Loucy (cell line): ENCODE measurements at regions not wholly inside any gene's neighbourhood (a gene's known extent, or its start where the extent isn't known, plus 50 kb on each side); places are given as distances from the start of the nearest gene placed in this dataset.

Experiments used
- H2AFZ ChIP-seq: fragments of 200-600 bp; sonication (generic); 2 replicates; pipeline ENCODE4 v1.6.0; 2016; ENCODE audit warnings: antibody characterized with exemption, mild to moderate bottlenecking, low read length, moderate library complexity
- H3F3A ChIP-seq: fragments of 200-600 bp; 2 replicates; pipeline ENCODE4 v1.6.0; 2016; ENCODE audit warnings: antibody characterized with exemption, low read depth, mild to moderate bottlenecking
- H3K27me3 ChIP-seq: fragments of 200-600 bp; sonication (generic); 2 replicates; pipeline ENCODE4 v1.6.1; 2014; ENCODE audit warnings: low read length, mild to moderate bottlenecking; ENCODE audit not compliant: insufficient read depth, poor library complexity, severe bottlenecking
- H3K36me3 ChIP-seq: fragments of 200-600 bp; sonication (generic); 2 replicates; pipeline ENCODE4 v1.6.1; 2016; ENCODE audit warnings: low read length; ENCODE audit not compliant: insufficient read depth
- H3K4me1 ChIP-seq: fragments of 200-600 bp; sonication (generic); 2 replicates; pipeline ENCODE4 v1.5.1; 2014; ENCODE audit warnings: low read length, mild to moderate bottlenecking; ENCODE audit not compliant: insufficient read depth, poor library complexity, severe bottlenecking
- H3K4me2 ChIP-seq: fragments of 200-600 bp; sonication (generic); 2 replicates; pipeline ENCODE4 v1.6.0; 2014; ENCODE audit warnings: antibody characterized with exemption, low read length, low read depth, mild to moderate bottlenecking; ENCODE audit not compliant: poor library complexity, severe bottlenecking
- H3K4me3 ChIP-seq: fragments of 200-600 bp; sonication (generic); 2 replicates; pipeline ENCODE4 v1.5.1; 2014; ENCODE audit warnings: low read length, mild to moderate bottlenecking, mixed read lengths; ENCODE audit not compliant: poor library complexity, severe bottlenecking
- H3K79me2 ChIP-seq: fragments of 200-600 bp; sonication (generic); 2 replicates; pipeline ENCODE4 v1.6.1; 2014; ENCODE audit warnings: low read length; ENCODE audit not compliant: insufficient read depth
- H3K9ac ChIP-seq: fragments of 200-600 bp; sonication (generic); 2 replicates; pipeline ENCODE4 v1.6.0; 2014; ENCODE audit warnings: mild to moderate bottlenecking, low read depth, low read length, moderate library complexity; ENCODE audit not compliant: poor library complexity, severe bottlenecking
- H3K9me2 ChIP-seq: fragments of 200-600 bp; sonication (generic); replicated peaks from 2 replicates; pipeline ENCODE4 v1.6.1; 2016; ENCODE audit warnings: low read depth, low read length, mixed read lengths
- H3K9me3 ChIP-seq: fragments of 200-600 bp; sonication (generic); 2 replicates; pipeline ENCODE4 v1.6.1; 2014; ENCODE audit warnings: mild to moderate bottlenecking, antibody characterized with exemption, low read length, low read depth; ENCODE audit not compliant: insufficient read depth
- H4K20me1 ChIP-seq: fragments of 200-600 bp; sonication (generic); 2 replicates; pipeline ENCODE4 v1.6.0; 2014; ENCODE audit warnings: antibody characterized with exemption, low read length, mild to moderate bottlenecking; ENCODE audit not compliant: insufficient read depth, poor library complexity, severe bottlenecking
- CTCF ChIP-seq: fragments of 200-600 bp; sonication (generic); conservative IDR thresholded peaks from 2 replicates; pipeline ENCODE4 v1.5.1; 2014; ENCODE audit warnings: mild to moderate bottlenecking, antibody characterized with exemption, low read length
- EZH2phosphoT487 ChIP-seq: fragments of 200-600 bp; IDR thresholded peaks from 2 replicates; pipeline ENCODE4 v1.6.1; 2018; ENCODE audit warnings: antibody characterized with exemption, mild to moderate bottlenecking, moderate library complexity, borderline replicate concordance

DNA sequence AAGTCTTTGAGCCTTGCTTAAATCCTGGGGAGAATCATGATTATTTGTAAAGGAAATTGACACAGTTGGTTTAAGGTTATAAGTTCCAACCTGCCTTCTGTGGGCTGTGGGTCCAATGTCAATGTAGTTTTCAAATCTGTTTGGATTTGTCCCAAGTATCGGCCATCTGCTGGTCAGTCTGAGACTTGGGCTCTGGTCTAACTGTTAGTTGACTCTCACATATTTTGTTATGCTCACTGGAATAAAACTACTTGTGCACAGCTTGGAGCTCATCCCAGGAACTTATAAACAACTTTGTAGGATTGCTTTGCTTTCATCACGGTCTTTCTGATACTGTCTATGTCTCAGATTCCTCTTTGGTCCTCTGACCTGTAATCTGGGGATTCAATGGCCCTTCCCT lies 1026.2 kb upstream of the ZEB2 start:
- Histone ChIP-seq H2AFZ (no peak overlapping the region), H3F3A (no peaks in the 10 kb centered on the region), H3K36me3 (no peaks in the 10 kb centered on the region), H3K79me2 (no peaks in the 10 kb centered on the region), H3K4me1 (peaks cover 12% of the 10 kb centered on the region), H3K9ac (no peak overlapping the region), H3K9me3 (no peaks in the 10 kb centered on the region), H3K4me3 (no peak overlapping the region), H3K27me3 (no peaks in the 10 kb centered on the region), H4K20me1 (no peaks in the 10 kb centered on the region), H3K9me2 (no peaks in the 10 kb centered on the region), H3K4me2 (no peak overlapping the region)
- TF ChIP-seq CTCF (no peak), EZH2phosphoT487 (no peak)

GRCh38 chr2:145543856-145544255 lies 1023.9 kb upstream of the ZEB2 start:
- Histone ChIP-seq H4K20me1 (no peaks in the 10 kb centered on the region), H3K27me3 (no peaks in the 10 kb centered on the region), H3K4me1 (peaks cover 12% of the 10 kb centered on the region), H3K4me2 (no peak overlapping the region), H3K79me2 (no peaks in the 10 kb centered on the region), H3K9ac (no peak overlapping the region), H3K9me2 (no peaks in the 10 kb centered on the region), H3K4me3 (no peak overlapping the region), H3F3A (no peaks in the 10 kb centered on the region), H3K9me3 (no peaks in the 10 kb centered on the region), H2AFZ (no peak overlapping the region), H3K36me3 (no peaks in the 10 kb centered on the region)
- TF ChIP-seq EZH2phosphoT487 (no peak), CTCF (no peak)

DNA sequence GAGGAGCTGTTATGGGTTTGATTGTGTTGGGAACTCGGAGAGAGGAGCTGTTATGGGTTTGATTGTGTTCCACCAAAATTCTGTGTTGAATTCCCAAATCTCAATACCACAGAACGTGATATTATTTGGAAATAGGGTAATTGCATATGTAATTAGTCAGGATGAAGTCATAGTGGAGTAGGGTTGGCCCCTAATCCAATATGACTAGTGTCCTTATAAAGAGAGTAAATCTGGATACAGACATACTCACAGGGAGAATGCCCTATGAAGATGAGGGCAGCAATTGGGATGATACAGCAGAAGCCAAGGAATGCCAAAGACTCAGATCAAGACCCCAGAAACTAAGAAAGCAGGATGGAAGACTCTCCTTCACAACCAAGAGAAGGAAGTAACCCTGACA lies 1023.2 kb upstream of the ZEB2 start:
- Histone ChIP-seq H2AFZ (no peak overlapping the region), H3K27me3 (no peaks in the 10 kb centered on the region), H3K36me3 (no peaks in the 10 kb centered on the region), H4K20me1 (no peaks in the 10 kb centered on the region), H3K79me2 (no peaks in the 10 kb centered on the region), H3K4me3 (no peak overlapping the region), H3K9me3 (no peaks in the 10 kb centered on the region), H3K4me2 (no peak overlapping the region), H3K9me2 (no peaks in the 10 kb centered on the region), H3K4me1 (peaks cover 12% of the 10 kb centered on the region), H3F3A (no peaks in the 10 kb centered on the region), H3K9ac (no peak overlapping the region)
- no peak for TF ChIP-seq CTCF
- no peak for TF ChIP-seq EZH2phosphoT487
